A673 (cell line): ENCODE measurements at regions not wholly inside any gene's neighbourhood (a gene's known extent, or its start where the extent isn't known, plus 50 kb on each side); places are given as distances from the start of the nearest gene placed in this dataset.

Experiments used
- BruUV-seq: library from RNA; stranded (reverse); fragments of 400-500 nt; replicated peaks from 2 replicates; lab custom pipeline; 2021; lab: Mats Ljungman, UMichigan
- CTCF ChIA-PET: fragments of 300-600 bp; sonication (Branson Sonifier 250); formaldehyde crosslinking; loops from one replicate; lab custom pipeline; 2022; ENCODE audit warnings: antibody characterized with exemption; lab: Charles Lee
- POLR2A ChIA-PET: fragments of 300-600 bp; sonication (Branson Sonifier 250); formaldehyde crosslinking; loops from one replicate; lab custom pipeline; 2022; ENCODE audit warnings: antibody characterized with exemption; ENCODE audit not compliant: low non-redundant PET; lab: Charles Lee
- DNase-seq: peaks from one replicate; pipeline ENCODE4 v3.0.0-alpha.2; 2015; ENCODE audit warnings: low spot score
- H3K27ac ChIP-seq: fragments of 200-600 bp; sonication (generic); 2 replicates; pipeline ENCODE4 v1.5.1; 2016; ENCODE audit warnings: mixed run types, low read depth, mild to moderate bottlenecking, mixed read lengths, antibody characterized with exemption, low read length; ENCODE audit not compliant: poor library complexity, severe bottlenecking
- H3K27me3 ChIP-seq: fragments of 200-600 bp; sonication (generic); replicated peaks from 2 replicates; pipeline ENCODE4 v1.6.1; 2017; ENCODE audit warnings: mixed run types, low read depth, mild to moderate bottlenecking, mixed read lengths, antibody characterized with exemption, low read length; ENCODE audit not compliant: insufficient read depth, poor library complexity
- H3K36me3 ChIP-seq: fragments of 200-600 bp; sonication (generic); 2 replicates; pipeline ENCODE4 v1.6.1; 2016; ENCODE audit warnings: mixed run types, mild to moderate bottlenecking, mixed read lengths, antibody characterized with exemption, low read length; ENCODE audit not compliant: insufficient read depth, poor library complexity, severe bottlenecking
- H3K4me1 ChIP-seq: fragments of 200-600 bp; sonication (generic); 2 replicates; pipeline ENCODE4 v1.6.1; 2017; ENCODE audit warnings: mixed run types, mild to moderate bottlenecking, mixed read lengths, antibody characterized with exemption, low read length; ENCODE audit not compliant: insufficient read depth, poor library complexity, severe bottlenecking
- H3K4me3 ChIP-seq: fragments of 200-600 bp; sonication (generic); 2 replicates; pipeline ENCODE4 v1.5.1; 2016; ENCODE audit warnings: low read depth, mixed run types, mild to moderate bottlenecking, mixed read lengths, low read length; ENCODE audit not compliant: poor library complexity, severe bottlenecking
- H3K9me3 ChIP-seq: fragments of 200-600 bp; sonication (generic); 2 replicates; pipeline ENCODE4 v1.6.1; 2016; ENCODE audit warnings: mixed run types, low read depth, mild to moderate bottlenecking, mixed read lengths, antibody characterized with exemption, low read length; ENCODE audit not compliant: poor library complexity, severe bottlenecking
- EZH2 ChIP-seq: fragments of 200-600 bp; sonication (generic); IDR thresholded peaks from 2 replicates; pipeline ENCODE4 v1.6.1; 2017; ENCODE audit warnings: borderline replicate concordance, low read depth, mild to moderate bottlenecking, mixed read lengths, antibody characterized with exemption, low read length; ENCODE audit not compliant: poor library complexity, severe bottlenecking
- intact Hi-C: fragments of 100-400 bp; cut with micrococcal nuclease; formaldehyde crosslinking; loops from one replicate; pipeline ENCODE4 v1.10.0; 2022; ENCODE audit not compliant: unreplicated experiment
- TF ChIP-seq, protein P1 (sequence below): fragments of 300-800, 200-600 bp; sonication (generic); conservative IDR thresholded peaks from 2 replicates; pipeline ENCODE4 v1.5.1; 2017; ENCODE audit warnings: low read depth, mild to moderate bottlenecking, antibody characterized with exemption, low read length, moderate library complexity, mixed read lengths

DNA sequence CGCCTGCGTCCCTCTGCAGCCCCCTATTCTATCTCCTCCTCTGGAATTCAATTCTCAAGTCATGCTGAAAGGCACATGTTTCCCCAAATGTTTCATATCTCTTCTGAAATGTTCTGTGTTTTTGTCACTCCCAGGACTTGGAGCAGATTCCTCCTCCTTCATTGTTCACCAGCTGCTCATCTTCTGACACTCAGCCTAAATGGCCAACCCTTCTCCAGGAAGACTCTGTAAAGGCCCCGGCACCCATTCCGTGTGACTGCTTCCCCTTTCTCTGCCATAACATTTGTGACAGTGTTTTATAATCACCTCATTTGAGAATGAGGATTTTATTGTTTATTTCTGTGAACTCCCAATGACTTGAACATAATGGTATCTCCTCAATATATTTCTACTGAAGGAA is 170.8 kb upstream of the ADAMTS16 start:
- no TSS peak for BruUV-seq
- CTCF ChIA-PET: no interaction called here
- H3K4me1 ChIP-seq: no peaks in the 10 kb centered on the region
- H3K4me3 ChIP-seq: no peak overlapping the region
- H3K27ac ChIP-seq: no peak overlapping the region
- H3K36me3 ChIP-seq: no peaks in the 10 kb centered on the region
- intact Hi-C loops: no loop called here
- POLR2A ChIA-PET: no interaction called here
- no peak for TF ChIP-seq EZH2
- TF ChIP-seq, protein P1, sequence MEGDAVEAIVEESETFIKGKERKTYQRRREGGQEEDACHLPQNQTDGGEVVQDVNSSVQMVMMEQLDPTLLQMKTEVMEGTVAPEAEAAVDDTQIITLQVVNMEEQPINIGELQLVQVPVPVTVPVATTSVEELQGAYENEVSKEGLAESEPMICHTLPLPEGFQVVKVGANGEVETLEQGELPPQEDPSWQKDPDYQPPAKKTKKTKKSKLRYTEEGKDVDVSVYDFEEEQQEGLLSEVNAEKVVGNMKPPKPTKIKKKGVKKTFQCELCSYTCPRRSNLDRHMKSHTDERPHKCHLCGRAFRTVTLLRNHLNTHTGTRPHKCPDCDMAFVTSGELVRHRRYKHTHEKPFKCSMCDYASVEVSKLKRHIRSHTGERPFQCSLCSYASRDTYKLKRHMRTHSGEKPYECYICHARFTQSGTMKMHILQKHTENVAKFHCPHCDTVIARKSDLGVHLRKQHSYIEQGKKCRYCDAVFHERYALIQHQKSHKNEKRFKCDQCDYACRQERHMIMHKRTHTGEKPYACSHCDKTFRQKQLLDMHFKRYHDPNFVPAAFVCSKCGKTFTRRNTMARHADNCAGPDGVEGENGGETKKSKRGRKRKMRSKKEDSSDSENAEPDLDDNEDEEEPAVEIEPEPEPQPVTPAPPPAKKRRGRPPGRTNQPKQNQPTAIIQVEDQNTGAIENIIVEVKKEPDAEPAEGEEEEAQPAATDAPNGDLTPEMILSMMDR: no peak
- DNase-seq: no peak
- H3K9me3 ChIP-seq: no peaks in the 10 kb centered on the region
- H3K27me3 ChIP-seq: no peaks in the 10 kb centered on the region

DNA sequence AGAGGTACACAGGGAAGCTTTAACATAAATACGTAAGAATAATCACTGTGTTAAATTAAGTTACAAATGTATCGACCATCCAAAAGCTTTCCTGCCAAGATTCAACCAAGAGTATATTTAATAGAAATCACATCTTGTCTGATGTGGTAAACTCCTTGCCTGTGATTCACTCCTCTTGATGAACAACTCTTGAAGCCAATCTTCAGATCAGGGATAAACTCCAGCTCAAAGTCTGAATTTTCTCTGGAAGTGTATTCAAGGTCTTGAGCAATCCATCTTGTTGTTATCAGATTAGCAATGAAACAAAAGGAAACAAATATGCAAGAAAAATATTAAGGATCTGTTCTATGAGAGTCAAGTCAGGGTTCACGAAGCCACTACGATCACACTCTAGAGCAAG is 170.0 kb upstream of the ADAMTS16 start:
- no peaks in the 10 kb centered on the region for H3K9me3 ChIP-seq
- no peak overlapping the region for H3K4me3 ChIP-seq
- no peaks in the 10 kb centered on the region for H3K4me1 ChIP-seq
- no peak for TF ChIP-seq EZH2
- TF ChIP-seq, protein P1: no peak
- no peak for DNase-seq
- H3K27me3 ChIP-seq: no peaks in the 10 kb centered on the region
- BruUV-seq: no TSS peak
- intact Hi-C loops: no loop called here
- POLR2A ChIA-PET: no interaction called here
- CTCF ChIA-PET: no interaction called here
- H3K27ac ChIP-seq: no peak overlapping the region
- H3K36me3 ChIP-seq: no peaks in the 10 kb centered on the region

- intact Hi-C loops: no loop called here
- TF ChIP-seq EZH2: no peak
- Histone ChIP-seq H3K36me3 (no peaks in the 10 kb centered on the region), H3K4me1 (no peaks in the 10 kb centered on the region), H3K27me3 (peaks cover 5% of the 10 kb centered on the region), H3K9me3 (no peaks in the 10 kb centered on the region), H3K4me3 (no peak overlapping the region), H3K27ac (no peak overlapping the region)
- ChIA-PET POLR2A (no interaction called here), CTCF (no interaction called here)
- no TSS peak for BruUV-seq
- no peak for DNase-seq
These were observed 163.2 kb upstream of the ADAMTS16 start for GRCh38 chr5:4976902-4977301.

DNA sequence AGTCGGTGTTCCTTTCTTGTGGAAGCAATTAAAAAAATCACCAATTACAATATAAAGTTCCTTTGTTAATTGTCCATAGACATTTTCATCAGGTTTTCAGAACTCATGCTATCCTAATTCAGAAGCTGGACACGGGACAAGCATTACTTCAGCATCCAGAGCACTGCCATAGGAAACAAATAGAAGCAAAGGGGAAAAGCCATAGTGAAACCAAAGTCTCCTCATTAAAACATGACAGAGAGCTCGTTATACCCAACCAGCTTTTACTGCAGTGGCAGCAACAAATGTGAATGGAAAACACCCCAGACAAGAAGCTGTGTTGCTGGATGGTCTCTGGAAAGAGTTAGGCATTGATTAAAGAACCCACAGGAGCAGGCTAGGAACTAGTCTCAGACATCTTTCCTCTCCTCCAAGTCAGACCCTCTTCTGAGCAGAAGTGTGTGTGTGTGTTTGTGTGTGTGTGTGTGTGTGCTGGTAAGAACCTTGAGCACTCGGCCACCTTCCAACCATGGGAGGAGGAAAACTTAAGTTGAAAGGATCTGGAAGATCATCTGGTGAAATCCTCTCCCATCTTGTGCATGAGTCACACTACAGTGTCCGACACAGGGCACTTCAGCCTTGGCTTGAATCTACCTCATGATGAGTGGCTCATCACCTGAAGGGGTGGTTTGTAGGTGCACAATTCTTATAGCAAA is 162.6 kb upstream of the ADAMTS16 start:
- ChIA-PET POLR2A (no interaction called here), CTCF (no interaction called here)
- no peaks in the 10 kb centered on the region for H3K36me3 ChIP-seq
- H3K4me3 ChIP-seq: no peak overlapping the region
- BruUV-seq: no TSS peak
- intact Hi-C loops: no loop called here
- no peak overlapping the region for H3K27ac ChIP-seq
- TF ChIP-seq EZH2: no peak
- TF ChIP-seq, protein P1: no peak
- no peak for DNase-seq
- H3K4me1 ChIP-seq: no peaks in the 10 kb centered on the region
- peaks cover 5% of the 10 kb centered on the region for H3K27me3 ChIP-seq
- H3K9me3 ChIP-seq: no peaks in the 10 kb centered on the region
